Tibial nerve (tissue), 3 donors: ENCODE measurements at regions not wholly inside any gene's neighbourhood (a gene's known extent, or its start where the extent isn't known, plus 50 kb on each side); places are given as distances from the start of the nearest gene placed in this dataset.

Experiments used
- CTCF ChIP-seq, 5 experiments: fragments of 200-600 bp in 3 of 5; fragments of 450-650 bp in 2 of 5; sonication (generic) in 3 of 5; IDR thresholded peaks; one replicate each; pipeline ENCODE4 v1.5.1; 2016 to 2019; ENCODE audit warnings: antibody characterized with exemption in 5 of 5, mild to moderate bottlenecking in 3 of 5, moderate library complexity in 2 of 5
- POLR2A ChIP-seq, 2 donors: fragments of 450-650 bp; IDR thresholded peaks; one replicate each; pipeline ENCODE4 v1.6.1; 2017; ENCODE audit warnings: antibody characterized with exemption in 2 of 2, mild to moderate bottlenecking in 2 of 2, moderate library complexity in 2 of 2

GRCh38 chr4:3676907-3677747, 89.1 kb upstream of the ADRA2C start:
- TF ChIP-seq CTCF (IDR thresholded peaks at IDR 0.05) (no peak), POLR2A (IDR thresholded peaks at IDR 0.05) (no peak)
